ENCODE measurements at regions not wholly inside any gene's neighbourhood (a gene's known extent, or its start where the extent isn't known, plus 50 kb on each side); places are given as distances from the start of the nearest gene placed in this dataset.

GRCh38 chr5:171647043-171647903 is 138.3 kb upstream of the SMIM23 start:
- TF ChIP-seq CTCF (IDR thresholded peaks at IDR 0.05; ENCODE audit: poor library complexity, severe bottlenecking), result no peak
- no peak for TF ChIP-seq EZH2 (IDR thresholded peaks at IDR 0.05; ENCODE audit: borderline replicate concordance, insufficient read depth, low read length, poor library complexity, severe bottlenecking)
- TF ChIP-seq REST (IDR thresholded peaks at IDR 0.05; ENCODE audit: borderline replicate concordance), result no peak
- no peak for TF ChIP-seq POLR2AphosphoS5 (IDR thresholded peaks at IDR 0.05)
- no peak for TF ChIP-seq EP300 (conservative IDR thresholded peaks at IDR 0.05; ENCODE audit: poor library complexity, severe bottlenecking)
- no peak for TF ChIP-seq SMC3 (conservative IDR thresholded peaks at IDR 0.05; ENCODE audit: poor library complexity)
- TF ChIP-seq TAF1 (IDR thresholded peaks at IDR 0.05; ENCODE audit: low read depth), result no peak
- TF ChIP-seq MXI1 (conservative IDR thresholded peaks at IDR 0.05; ENCODE audit: poor library complexity, severe bottlenecking), result no peak

Data from neural cell (in vitro differentiated cells).